ENCODE measurements at regions not wholly inside any gene's neighbourhood (a gene's known extent, or its start where the extent isn't known, plus 50 kb on each side); places are given as distances from the start of the nearest gene placed in this dataset.

DNA sequence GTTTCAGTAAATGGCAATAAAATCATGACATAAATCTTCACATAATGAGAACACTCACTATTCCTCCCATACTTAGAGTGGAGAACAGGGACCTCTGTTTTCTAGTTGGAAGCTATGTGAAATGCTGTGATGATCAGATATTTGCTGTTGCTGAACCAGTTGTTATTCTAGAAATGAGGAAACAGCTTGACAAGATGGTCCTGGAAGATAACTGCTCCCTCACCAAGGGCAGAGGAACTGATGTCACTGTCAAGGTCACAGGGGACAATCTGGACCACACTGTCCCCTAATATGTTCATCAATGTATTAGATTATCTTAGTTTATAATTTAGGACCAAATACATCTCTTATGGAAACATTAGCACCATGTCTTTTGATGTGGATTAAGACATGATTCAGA, 1173.3 kb downstream of the PCDH17 start:
- DNase-seq (ENCODE audit: low spot score), result no peak

DNA sequence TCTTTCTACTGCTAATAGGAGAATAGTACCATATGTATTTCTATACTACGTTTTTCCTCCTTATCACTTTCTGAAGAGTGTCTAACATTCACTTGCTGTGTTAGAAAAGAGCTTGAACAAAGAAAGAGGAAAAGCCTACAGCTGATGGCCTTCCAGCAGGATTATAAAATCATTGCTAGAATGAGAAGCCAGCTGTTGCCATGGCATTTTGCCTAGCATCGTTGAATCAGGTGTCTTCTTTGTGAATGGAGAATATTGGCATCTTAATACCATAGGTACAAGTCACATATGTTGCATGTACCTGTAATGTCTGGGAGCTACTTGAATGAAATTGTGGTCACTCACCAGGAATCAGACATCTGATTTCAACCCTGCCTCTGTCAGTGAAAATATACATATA, 1174.9 kb downstream of the PCDH17 start:
- no peak for DNase-seq (ENCODE audit: low spot score)

DNA sequence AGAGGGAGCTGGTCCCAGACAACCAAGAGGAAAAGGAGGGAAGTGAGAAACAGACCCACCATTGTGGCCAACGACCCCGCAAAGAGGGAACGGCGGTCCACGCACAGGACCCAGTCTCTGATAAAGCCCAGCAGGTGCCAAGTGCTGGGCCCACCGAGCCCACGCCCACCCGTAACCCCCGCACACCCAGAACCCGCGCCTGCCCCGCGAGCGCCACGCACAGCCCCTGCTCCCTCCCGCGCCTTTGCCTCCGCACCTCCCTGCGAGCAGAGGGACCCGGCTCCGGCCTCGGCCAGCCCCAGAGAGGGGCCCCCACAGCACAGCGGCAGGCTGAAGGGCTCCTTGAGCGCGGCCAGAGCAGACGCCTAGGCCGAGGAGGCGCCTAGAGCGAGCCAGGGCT, 1192.2 kb downstream of the PCDH17 start:
- DNase-seq (ENCODE audit: low spot score), result no peak

DNA sequence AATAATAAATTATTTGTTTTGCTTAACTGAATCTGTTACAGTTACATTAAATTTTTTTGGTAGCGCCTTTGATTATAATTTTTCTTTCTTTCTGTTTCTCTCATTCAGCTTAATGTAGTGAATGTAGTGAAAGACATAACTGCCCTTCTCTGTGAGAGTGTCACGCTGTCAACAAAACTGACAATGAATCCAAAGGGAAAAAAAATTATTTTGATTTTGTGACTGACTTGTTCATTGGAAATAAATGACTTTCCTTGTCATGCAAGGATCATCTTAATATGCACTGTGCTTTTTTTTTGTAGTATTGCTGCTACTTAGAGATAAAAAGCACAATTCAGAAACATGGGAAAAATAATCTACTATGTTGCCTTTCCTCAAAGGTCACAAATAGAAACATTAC, 1196.4 kb downstream of the PCDH17 start:
- no peak for DNase-seq (ENCODE audit: low spot score)

DNA sequence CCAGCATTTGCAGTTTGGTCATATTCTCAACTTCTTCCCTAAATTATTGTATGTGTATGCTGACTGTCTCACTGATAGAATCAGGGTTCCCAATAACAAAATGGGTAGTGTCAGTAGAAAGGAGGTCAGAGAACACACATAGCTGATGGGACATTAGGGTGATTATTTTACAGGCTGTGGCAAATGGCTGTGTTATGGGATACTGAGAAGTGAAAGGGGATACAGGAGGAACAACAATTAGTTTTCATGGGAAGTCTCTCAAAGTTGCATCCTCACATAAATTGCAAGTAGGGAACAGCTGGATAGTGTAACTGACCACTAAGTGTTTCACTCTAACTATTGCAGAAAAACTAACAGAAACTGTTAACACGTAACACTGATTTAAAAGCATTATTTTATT, 1199.3 kb downstream of the PCDH17 start:
- no peak for DNase-seq (ENCODE audit: low spot score)

DNA sequence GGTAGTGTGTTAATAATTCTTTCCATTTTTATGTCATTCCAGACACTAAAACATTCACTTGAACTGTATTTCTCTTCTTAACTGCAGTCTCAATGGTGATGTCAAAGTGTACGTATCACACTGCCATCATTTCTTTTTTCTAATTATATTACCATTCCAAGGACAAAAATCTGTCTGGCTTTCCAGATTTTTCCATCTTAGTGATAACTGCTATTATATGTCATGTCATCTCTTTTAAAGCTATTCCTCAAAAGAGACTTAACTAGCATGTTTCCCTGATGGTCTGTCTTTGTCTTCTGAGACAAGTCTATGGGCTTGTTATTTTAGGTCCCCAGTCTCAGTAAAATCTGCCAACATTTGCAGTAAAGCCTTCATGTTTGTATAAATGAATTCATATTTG, 1207.1 kb downstream of the PCDH17 start:
- no peak for DNase-seq (ENCODE audit: low spot score)

DNA sequence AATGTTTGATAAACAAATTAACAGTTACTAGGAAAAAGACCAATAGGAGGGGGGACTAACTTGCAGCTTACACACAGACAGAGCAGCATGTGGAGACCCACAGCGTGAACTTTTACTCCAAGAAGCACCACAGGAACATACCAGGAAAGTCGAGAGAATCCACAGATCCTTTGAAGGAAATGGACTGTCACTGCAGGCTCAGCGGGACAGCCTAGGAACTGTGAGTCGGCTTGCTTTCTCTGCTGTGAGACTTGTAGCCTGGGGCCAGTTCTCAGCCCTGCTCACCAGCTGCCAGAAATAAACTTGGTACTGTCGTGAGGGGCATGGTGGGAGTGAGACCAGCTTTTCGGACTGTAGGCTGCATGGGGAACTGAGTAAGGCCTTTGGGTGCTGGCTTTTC, 1211.5 kb downstream of the PCDH17 start:
- no peak for DNase-seq (ENCODE audit: low spot score)

DNA sequence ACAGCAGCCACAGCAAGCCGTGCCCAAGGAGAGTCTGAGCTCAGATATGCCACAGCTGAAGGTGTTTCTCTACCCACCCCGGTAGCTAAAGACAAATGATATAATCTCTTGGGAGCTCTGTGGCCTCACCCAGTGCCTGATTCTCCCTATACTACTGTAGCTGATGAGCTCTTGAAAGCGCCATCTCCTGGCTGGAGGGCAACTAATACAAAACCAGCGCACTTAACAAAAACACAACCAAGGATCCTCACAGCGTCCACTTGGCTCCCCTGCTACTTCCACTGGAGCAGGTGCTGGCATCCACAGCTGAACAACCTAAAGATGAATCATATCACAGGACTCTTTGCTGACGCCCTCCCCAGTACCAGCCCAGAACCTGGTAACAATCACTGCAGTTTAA, 1212.0 kb downstream of the PCDH17 start:
- DNase-seq (ENCODE audit: low spot score), result no peak

DNA sequence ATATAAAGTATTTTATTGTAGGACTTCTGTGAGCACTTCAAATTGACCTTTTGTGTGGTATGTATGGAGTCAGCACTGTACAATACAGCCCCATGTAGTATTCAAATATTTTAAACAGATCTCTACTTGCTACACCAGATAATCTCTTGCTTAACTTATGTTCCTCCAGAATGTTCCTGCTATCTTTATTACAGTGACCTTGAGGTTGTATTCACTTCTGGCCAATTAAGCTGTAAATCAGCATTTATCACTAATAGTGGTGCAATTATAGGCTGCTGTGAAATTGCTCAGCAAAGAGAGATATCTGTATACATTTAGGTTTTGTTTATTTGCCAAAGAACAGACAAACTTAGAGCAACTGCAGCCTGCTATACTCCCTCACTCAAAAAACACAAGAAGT, 1218.6 kb downstream of the PCDH17 start:
- no peak for DNase-seq (ENCODE audit: low spot score)

DNA sequence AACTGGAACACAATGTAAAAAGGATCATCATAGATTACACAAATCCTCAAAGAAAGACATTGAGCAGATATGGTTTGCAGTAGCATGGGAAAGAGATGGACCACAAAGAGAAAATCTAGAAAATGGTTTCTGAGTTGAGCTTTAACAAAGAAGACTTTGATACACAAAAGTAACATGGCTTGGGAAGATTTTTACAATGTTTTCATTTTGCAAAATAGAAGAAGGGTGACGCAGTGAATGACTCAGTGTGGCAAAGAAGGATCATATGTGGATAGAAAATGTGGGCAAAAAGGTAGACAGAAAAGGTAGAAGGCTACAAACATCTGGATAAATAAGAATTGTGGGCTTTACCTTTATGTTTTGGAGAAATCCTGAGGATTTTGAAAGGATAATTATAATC, 1220.5 kb downstream of the PCDH17 start:
- peak; percentile 19 for DNase-seq (ENCODE audit: low spot score)

DNA sequence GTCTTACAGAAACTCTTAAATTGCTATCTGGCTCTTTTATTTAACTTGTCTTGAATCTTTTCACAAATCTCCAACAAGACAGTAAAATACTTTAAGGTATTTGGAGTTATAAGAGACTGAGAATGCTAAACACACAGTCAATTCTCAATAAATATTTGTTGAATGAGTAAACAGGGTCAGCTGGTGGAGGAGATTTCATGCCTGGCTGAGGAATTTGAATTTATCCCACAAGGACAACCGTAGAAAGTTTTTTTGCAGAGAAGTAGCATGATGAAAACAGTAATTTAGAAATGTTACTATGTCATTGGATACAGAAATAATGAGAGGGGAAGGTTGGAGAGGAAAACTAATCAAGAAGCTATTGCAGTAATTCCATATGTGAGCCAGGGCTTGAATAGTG, 1223.7 kb downstream of the PCDH17 start:
- no peak for DNase-seq (ENCODE audit: low spot score)

DNA sequence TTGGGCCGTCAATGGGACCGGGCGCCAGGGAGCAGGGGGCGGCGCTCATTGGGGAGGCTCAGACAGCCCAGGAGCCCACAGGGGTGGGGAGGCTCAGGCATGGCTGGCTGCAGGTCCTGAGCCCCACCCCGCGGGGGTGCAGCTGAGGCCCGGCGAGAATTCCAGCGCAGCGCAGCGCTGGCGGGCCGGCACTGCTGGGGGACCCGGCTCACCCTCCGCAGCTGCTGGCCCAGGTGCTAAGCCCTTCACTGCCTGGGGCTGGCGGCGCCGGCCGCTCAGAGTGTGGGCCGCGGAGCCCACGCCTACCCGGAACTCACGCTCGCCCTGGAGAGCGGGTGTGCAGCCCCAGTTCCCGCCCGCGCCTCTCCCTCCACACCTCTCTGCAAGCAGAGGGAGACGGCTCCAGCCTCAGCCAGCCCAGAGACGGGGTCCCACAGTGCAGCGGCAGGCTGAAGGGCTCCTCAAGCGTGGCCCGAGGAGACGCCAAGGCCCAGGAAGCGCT, 1227.4 kb downstream of the PCDH17 start:
- DNase-seq (ENCODE audit: low spot score), result no peak

DNA sequence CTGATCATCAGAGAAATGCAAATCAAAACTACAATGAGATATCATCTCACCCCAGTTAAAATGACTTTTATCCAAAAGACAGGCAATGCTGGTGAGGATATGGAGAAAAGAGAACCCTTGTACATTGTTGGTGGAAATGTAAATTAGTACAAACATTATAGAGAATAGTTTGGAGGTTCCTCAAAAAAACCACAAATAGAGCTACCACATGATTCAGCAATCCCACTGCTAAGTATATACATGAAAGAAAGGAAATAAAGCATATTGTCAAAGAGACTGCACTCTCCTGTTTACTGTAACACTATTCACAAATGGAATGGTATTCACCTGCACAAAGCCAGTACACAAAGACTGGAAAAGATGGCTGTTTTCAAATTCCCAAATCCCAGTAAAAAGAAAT, 1233.7 kb downstream of the PCDH17 start:
- DNase-seq (ENCODE audit: low spot score), result no peak

DNA sequence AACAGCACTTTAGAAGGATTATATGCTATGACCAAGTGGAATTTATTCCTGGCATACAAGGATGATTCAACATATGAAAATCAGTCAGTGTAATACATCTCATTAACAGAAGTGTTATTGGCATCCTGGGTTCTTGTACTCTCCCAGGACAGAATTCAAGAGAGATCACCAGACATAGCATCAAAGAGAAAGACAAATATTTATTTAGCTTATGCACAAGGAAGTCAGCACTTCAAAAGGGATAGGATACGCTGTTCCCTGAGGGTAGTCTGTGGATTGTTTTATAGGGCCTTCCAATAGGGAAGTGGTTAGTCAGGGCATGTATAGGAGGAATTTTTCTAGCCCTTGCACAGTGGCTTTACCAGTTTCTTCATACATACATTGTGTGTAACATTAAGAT, 1238.0 kb downstream of the PCDH17 start:
- no peak for DNase-seq (ENCODE audit: low spot score)

DNA sequence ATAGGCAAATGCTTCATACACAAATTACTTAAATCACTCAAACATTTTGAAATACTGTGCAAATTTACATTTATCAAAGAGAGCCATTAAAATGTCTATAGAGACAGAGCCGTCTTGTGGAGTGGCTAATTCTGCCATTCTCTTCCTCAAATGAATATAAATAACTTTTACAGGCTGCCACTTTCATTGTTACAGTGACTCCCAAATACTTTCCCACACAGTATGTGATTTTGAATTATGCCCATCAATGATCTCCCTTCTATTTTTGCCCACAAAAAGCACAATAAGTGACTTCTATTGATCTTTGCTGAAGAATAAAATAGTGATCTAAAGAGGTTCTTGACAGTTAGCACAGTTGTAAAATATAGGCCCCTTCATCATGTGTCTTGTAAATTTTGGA, 1244.9 kb downstream of the PCDH17 start:
- no peak for DNase-seq (ENCODE audit: low spot score)

DNA sequence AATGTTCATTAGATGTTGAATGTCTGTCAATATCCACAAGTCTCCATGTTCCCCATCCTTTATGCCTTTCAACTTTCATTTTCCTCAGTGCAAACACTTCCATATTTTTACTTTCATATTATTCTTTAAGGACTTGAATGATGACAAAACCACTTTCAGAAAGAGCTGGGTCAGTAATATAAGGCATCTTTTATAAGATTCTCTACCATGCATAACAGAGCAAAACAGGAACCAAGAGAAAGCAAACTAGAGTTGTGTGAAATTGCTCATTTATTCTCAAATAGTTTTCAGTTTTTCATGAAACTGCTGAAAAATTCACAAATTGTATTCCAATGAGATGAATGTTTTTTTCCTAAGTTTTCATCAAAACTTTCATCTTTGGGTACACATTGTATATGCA, 1247.6 kb downstream of the PCDH17 start:
- no peak for DNase-seq (ENCODE audit: low spot score)

DNA sequence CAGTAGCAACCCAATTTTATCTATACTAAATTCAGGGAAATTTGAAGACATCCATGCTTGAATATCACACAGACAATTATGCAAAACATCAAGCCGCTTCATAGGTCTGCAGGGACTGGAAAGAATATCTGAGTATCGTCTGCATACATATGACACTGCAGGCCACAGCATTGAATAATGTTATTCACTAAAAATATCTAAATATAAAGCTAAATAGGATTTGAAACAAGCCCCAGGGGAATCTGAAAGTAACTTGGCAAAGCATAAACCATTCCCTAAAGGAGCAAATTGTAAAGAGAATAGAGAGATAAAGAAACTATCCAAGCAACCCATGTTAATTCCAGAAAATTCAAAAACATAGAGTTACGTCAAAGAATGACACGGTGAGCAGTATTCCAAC, 1251.0 kb downstream of the PCDH17 start:
- peak; percentile 1 for DNase-seq (ENCODE audit: low spot score)

DNA sequence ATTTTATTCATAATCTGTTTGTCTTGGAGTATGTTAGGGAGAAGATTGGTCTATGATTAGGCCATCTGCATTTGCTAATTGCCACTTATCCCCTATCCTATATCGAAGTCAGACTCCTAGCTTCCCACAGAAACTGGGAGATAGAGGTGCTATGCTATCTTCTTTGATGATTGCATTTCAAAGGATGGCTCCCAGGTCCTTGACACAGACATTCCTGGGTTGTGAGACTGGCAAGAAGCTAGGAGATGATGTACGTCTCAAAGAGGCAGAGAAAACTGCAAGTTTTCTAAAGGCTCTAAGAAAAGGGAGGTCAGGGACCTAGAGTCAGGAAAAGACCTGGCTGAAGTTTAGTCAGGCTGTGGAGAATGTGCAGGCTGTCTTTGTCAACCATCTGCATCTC, 1251.9 kb downstream of the PCDH17 start:
- DNase-seq (ENCODE audit: low spot score), result no peak

DNA sequence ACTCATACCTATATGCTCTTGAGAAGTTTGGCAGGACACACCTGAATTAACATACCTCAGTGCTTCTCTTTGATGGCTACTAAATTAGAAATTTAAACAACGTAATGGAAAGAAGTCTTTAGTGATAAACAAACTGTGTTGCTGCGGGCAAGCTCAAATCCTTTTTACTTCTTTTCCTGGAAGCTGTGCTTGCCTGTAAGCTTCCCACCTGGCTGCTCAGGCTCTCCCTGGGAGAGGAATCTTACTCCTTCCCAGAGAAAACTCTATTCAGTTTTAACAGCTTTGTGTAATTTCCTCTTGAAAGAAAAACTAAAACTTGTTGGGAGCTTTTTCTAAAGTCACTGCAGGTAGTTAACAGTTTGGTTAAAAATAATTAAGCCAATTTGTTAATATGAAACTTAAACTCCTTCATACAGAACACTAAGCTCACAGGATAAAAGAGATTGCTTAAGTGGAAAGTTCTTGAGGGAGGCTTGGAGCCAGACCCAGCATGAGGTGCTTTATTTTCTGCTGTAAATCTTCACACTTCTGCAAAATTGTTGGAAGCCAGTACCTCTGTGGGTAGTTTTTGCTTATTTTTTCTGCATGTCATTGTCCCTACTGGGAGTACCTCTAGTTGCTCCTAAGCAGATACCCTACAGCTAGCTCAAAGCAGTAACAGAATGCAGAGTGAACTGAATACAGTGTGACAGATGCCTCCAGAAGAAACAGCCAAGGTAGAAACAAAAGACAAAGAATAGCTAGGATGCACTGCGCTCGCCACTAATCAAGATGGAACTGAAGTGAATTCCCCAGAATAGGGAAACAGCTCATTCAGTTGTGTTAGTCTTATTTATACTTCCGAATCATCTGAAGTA, 1253.0 kb downstream of the PCDH17 start:
- no peak for DNase-seq (ENCODE audit: low spot score)

DNA sequence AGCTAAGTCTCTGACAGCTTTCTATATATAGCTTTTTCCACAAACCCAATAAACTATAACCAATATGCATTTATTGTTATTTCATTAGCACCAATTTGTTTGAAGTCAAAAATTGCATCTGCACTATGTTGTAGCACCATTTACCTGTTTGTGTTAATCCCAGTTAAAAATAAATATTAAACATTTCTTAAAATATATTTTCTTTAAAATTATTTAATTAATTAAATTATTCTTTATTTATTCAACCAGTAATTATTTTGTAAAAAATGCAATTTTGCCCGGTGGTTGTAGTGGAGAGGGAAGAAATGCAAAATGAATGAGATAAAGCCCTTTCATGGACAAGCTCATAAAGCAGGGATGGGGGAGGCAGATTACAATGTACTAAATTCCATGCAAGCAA, 1257.9 kb downstream of the PCDH17 start:
- DNase-seq (ENCODE audit: low spot score), result no peak

DNA sequence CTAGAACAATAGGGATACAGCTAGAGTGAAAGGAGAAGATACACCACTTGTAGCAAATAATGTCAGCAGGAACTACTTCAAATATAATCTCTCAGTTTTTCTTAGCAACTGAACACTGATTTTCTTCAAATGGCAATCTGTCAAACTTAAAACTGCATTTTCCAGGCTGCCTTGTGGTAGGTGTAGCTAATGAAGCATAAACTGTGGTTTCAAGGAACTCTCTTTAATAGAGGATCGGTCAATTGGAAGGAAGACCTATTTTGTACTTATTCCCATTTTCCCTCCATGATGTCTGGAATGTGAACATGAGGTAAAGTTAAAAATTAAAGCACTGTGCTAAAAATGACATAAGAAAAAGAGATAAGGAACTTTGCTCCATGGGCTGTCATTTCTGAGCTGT, 1261.9 kb downstream of the PCDH17 start:
- DNase-seq (ENCODE audit: low spot score), result no peak

DNA sequence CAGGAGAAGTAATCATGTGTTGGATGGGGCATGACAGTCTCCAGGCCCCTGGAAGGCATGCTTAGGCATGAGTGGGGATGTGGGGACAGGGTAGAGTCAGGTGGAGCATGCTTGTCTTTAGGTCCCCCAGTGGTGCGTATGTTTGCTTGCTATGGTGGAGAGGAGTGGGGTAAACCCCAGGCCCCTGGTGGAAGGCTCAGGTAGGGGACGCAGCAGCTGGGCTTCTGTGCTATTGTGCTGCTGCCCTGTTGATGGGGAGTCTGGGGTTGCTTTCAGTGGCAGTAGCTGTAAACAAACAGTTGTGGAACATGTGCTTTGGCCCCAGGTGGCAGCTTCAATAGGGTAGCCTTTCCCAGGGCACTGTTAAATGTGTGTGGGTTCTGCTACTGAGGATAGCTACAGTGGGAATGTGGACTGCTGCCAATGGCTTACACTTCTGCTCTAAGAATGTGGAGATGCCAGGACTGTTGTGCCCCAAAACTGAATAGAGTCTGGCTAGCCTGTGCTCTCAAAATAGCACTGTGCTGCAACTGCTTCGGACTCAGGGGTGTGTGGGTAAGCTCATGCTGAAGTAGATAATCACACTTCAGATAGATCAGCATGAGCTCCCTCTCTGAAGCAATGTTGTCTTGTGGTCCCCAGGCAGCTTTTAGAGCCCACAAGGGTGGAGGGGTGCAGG, 1257.3 kb downstream of the DIAPH3 start:
- DNase-seq (ENCODE audit: low spot score), result no peak

DNA sequence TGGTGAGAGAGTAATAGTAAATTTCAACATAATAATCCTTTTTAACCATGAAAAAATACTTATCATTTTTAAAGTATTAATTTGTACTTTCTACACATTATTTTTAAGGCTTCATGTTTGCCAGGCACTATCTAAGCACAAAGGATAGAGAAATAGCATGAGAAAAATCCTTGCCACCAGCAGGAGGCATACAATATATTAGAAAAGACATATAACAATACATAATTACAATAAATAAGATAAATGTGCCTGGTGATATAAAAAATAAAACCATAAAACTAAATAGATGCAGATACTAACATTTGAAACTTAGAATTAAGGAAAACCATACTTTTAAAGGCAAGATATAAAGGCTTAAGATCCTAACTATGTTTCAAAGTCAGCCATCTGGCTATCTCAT, 1256.4 kb downstream of the DIAPH3 start:
- DNase-seq (ENCODE audit: low spot score), result no peak

Data from COLO829 (cell line).